AG08396 (cell line): ENCODE measurements at regions not wholly inside any gene's neighbourhood (a gene's known extent, or its start where the extent isn't known, plus 50 kb on each side); places are given as distances from the start of the nearest gene placed in this dataset.
"Not testable (repeated sequence)": the region's sequence is repeated elsewhere in the genome, so short reads cannot be mapped to it uniquely, and the experiment has no call there.

Experiments
- DNase-seq: peaks from one replicate; pipeline ENCODE4 v3.0.0; 2012; ENCODE audit warnings: low spot score, mixed read lengths

DNA sequence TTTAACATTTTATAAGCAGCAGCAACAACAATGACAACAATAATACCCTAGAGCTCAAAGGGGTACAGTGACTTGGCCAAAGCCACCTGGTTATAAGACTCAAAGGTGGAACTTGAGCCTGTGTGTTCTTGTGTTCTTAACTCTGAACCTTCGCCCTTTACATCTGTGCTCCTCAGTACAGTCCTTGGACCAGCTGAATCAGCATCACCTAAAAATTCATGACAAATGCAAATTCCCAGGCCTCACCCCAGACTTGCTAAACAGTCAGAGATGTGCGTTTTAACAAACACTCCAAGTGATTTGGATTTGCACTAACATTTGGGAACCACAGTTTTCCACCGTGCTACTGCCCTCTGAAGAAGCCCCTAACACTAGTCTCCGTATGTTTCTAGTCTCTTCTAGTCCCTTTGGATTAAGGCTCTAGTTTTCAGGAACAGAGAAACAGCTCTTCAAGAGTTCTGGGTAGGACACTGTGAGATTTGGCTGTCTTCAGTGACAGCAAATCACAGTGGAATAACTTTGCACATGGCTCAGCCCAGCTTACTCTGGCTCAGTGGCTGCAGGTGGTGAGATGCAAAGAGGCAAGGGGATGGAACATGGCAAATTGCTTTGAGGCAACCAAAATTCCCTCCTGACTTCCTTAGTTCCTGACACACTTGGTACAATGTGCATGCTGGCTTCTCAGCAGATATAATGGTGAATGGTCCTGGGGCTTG, 151.0 kb upstream of the CDH11 start:
- DNase-seq: no peak

GRCh38 chr16:65271996-65272395, 150.1 kb upstream of the CDH11 start:
- DNase-seq: no peak

DNA sequence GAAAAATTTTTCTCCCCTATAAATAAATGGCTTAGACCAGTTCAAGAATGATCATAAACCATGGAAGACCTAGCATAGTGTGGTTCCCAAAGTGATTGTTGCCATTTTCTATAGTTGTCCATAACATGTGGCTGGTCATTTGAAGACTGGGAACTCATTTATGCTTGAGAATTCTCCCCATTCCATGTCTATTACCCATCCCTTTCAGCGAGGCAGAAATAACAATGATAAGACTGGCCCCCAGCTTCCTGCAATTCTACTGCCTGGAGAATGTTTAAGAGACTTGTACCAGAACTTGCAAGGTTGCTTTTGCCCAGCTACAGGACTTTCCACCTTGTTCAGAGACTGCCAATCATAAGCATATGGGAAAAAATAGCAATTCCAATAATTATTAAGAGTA, 146.5 kb upstream of the CDH11 start:
- DNase-seq: no peak

GRCh38 chr16:65263896-65264295, 142.0 kb upstream of the CDH11 start:
- no peak for DNase-seq

GRCh38 chr16:65260746-65261145, 138.9 kb upstream of the CDH11 start:
- no peak for DNase-seq

DNA sequence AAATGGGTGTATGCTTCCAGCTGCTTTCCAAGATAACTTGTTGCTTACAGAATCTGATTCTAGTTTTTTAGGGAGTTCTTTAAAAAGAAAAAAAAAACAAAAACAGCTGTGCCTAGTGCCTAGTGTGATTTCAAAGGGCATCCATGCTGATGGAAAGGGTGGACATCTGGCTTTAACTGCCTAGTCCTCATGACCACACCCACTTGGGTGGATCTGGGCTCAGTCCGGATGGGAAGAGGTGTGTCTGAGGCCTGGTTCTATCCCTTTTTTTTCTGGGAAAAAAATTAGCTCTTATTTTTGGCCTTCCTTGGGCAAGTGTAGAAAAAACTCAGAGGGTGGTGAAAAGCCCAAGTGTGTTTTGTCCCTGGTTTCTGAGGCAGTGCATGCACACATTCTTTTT, 132.3 kb upstream of the CDH11 start:
- DNase-seq: no peak

- peak; percentile 27 for DNase-seq
Observed at GRCh38 chr16:65249768-65250167, 127.9 kb upstream of the CDH11 start.

GRCh38 chr16:65244787-65245186, 122.9 kb upstream of the CDH11 start:
- DNase-seq: no peak

- no peak for DNase-seq
Observed at GRCh38 chr16:65235339-65236177, 113.7 kb upstream of the CDH11 start.

DNA sequence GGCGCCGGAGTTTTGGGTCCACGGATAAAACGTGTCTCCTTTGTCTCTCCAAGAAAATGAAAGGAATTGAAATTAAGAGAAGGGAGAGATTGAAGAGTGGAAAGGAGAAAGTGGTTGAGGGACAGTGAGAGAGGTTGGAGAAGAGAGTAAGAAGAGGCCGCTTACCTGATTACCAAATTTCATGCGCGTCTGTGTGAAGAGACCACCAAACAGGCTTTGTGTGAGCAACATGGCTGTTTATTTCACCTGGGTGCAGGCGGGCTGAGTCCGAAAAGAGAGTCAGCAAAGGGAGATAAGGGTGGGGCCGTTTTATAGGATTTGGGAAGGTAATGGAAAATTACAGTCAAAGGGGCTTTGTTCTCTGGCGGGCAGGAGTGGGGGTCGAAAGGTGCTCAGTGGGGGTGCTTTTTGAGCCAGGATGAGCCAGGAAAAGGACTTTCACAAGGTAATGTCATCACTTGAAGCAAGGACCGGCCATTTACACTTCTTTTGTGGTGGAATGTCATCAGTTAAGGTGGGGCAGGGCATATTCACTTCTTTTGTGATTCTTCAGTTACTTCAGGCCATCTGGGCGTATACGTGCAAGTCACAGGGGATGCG, 113.0 kb upstream of the CDH11 start:
- DNase-seq: not testable (repeated sequence)

DNA sequence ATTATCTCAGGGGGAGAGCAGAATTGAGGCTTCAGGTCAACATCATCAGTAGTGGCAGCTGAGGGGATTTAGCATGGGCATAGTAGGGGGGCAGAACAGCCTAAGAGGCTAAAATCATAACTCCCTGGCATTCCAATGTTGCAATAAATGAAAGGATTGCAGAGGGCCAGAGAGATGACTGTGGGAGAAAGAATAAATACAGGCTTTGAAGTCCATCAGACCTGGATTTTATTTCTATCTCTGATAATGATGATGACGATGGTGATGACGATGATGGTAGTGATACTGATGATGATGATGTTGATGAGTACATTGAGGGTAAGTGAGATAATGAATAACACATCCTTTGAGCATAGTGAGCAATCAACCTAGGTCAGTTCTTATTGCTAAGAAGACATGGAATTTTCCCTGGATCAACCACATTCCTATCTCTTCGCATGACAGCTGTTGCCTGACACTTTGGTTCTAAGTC, 107.4 kb upstream of the CDH11 start:
- DNase-seq: peak; percentile 3

- DNase-seq: no peak
Observed at GRCh38 chr16:65227150-65227835, 105.4 kb upstream of the CDH11 start.

GRCh38 chr16:65226077-65226476, 104.2 kb upstream of the CDH11 start:
- DNase-seq: no peak

GRCh38 chr16:65225488-65225887, 103.6 kb upstream of the CDH11 start:
- no peak for DNase-seq

GRCh38 chr16:65224994-65225393, 103.1 kb upstream of the CDH11 start:
- no peak for DNase-seq

DNA sequence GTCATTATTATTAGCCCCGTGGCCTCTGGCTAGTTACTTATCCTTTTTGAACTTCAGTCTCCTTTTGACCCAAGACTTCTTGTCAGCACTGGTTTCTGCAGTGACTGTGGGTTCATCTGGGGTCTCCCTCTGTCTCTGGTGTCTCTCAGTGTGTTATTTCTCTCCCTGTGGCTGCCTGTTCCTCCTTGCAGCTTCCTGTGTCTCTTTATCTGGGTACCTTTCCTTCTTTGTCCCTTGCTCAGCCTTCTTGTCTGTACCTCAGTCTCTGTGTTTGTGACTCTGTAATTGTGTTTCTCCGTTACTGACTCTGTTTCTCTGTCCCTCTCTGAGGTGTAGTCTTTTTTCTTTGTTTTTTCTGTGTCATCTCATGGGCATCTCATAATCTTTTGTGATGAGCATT, 102.6 kb upstream of the CDH11 start:
- DNase-seq: no peak

DNA sequence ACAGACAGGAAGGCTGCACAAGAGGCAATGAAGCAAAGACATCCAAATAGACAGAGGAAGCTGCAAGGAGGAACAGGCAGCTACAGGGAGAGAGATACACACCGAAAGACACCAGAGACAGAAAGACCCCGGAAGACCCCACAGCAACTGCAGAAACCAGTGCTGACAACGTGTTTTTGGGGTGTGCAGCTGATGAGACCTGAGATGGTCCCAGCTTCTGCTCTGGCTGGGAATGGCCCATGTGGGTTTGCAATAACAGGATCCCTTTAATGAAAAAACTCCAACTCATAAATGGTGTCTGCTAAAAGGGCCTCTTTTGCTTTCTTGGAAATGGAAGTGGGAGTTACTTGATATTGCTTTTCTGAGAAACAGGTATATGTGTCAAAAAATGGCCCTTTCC, 101.5 kb upstream of the CDH11 start:
- DNase-seq: no peak

DNA sequence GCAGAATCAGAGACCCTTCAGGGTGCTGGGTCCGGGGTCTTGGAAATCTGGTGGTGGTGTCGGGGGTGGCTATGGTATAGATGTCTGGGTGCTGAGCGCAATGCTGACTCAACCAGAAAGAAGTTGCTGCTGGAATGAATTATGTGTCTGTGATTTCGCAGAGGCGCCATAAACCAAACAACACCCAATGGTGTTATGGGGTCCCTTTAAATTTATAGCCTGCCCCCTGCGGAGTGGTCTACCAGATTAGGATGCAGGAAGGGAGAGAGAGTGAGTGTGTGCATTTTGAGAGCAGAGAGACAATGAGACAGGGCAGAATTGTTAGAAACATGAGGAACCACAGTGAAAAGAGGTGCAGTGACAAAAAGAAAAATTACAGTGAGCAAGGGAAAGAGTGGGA, 100.7 kb upstream of the CDH11 start:
- no peak for DNase-seq

DNA sequence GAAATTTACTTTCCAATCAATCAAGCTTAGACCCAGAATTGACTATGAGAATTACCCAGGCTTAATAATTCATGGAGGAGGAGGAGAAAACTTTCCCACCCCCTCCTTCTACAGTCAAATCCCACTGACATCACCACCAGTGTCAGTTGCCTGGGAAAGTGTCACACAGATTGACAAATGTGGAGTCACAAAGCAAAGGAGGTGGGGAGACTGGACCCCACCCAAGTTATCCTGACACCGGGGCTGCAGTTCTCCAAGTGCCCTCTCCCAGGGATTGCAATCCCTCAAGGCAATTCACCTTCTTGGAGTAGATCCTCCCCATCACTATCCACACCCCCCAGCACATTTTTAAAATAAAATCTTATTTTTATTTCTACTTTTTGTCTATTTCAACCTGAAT, 100.2 kb upstream of the CDH11 start:
- DNase-seq: no peak

DNA sequence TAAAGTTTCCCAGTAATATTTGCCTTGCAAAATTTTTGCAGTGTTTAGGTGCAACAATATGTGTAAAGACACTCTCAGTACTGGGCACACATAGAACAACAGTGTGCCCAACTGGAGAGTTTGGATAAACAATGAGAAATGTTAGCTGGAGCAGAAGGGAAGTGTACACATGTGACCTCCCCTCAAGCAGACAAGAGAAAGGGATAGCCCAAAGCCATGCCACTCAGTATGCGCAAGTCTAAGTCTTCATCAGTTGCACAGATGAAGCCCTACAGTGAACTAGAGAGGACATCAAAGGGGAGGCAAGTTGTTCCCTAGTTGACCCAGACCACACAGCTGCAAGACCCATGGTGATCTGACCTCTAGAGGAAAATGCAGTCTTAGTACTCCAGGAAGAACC, 97.9 kb upstream of the CDH11 start:
- DNase-seq: no peak

- DNase-seq: no peak
Observed at GRCh38 chr16:65218348-65218747, 96.5 kb upstream of the CDH11 start.

- no peak for DNase-seq
Observed at GRCh38 chr16:65213866-65214595, 92.2 kb upstream of the CDH11 start.
